GM12864 (cell line): ENCODE measurements at regions not wholly inside any gene's neighbourhood (a gene's known extent, or its start where the extent isn't known, plus 50 kb on each side); places are given as distances from the start of the nearest gene placed in this dataset.

ENCODE experiments used
- DNase-seq: peaks from one replicate; pipeline ENCODE4 v3.0.0-alpha.2; 2011; ENCODE audit warnings: low read depth
- H3K4me3 ChIP-seq: 2 replicates; pipeline ENCODE4 v1.5.1; 2011; ENCODE audit warnings: mild to moderate bottlenecking, low read depth, low read length, control low read depth
- TF ChIP-seq, protein P1 (sequence below): IDR thresholded peaks from 2 replicates; pipeline ENCODE4 v1.5.1; 2011; ENCODE audit warnings: low read depth, mild to moderate bottlenecking, moderate library complexity, low read length, control low read depth, inconsistent platforms; ENCODE audit errors: missing control alignments

DNA sequence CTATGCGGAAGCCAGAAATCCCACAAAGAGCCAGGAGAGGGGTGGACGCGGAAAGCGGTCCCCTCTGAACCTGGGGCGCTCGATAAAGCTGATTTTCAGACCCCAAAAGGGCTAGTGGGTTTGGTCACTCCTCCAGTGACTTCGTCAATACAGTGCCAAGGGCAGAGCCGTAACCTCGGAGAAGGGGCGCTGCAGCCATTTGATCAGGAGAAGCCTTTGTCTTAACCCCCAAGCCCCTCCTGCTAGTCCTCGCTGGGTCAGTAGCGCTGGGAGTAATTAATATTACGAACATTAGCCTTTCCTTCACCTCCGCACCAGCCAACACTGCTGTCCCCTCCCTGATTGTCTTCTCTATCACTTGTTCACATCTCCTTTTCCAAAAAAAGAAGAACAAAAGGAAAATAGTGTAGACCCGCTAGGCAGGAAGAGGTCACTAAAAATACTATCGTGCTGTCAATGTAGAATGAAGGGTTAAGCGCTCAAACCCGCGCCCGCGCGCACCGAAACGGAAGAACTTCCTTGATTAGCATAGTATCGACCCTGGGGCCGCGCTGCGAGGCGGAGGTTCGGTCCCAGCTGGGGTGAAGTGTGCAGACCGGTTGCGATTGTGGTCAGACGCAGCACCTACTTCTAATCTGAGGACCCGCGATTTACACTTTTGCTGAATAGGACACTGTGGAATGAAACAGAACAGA, 63.2 kb upstream of the MAPRE2 start:
- TF ChIP-seq, protein P1, sequence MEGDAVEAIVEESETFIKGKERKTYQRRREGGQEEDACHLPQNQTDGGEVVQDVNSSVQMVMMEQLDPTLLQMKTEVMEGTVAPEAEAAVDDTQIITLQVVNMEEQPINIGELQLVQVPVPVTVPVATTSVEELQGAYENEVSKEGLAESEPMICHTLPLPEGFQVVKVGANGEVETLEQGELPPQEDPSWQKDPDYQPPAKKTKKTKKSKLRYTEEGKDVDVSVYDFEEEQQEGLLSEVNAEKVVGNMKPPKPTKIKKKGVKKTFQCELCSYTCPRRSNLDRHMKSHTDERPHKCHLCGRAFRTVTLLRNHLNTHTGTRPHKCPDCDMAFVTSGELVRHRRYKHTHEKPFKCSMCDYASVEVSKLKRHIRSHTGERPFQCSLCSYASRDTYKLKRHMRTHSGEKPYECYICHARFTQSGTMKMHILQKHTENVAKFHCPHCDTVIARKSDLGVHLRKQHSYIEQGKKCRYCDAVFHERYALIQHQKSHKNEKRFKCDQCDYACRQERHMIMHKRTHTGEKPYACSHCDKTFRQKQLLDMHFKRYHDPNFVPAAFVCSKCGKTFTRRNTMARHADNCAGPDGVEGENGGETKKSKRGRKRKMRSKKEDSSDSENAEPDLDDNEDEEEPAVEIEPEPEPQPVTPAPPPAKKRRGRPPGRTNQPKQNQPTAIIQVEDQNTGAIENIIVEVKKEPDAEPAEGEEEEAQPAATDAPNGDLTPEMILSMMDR: no peak
- peak overlapping the region; percentile 64 for H3K4me3 ChIP-seq
- DNase-seq: no peak

DNA sequence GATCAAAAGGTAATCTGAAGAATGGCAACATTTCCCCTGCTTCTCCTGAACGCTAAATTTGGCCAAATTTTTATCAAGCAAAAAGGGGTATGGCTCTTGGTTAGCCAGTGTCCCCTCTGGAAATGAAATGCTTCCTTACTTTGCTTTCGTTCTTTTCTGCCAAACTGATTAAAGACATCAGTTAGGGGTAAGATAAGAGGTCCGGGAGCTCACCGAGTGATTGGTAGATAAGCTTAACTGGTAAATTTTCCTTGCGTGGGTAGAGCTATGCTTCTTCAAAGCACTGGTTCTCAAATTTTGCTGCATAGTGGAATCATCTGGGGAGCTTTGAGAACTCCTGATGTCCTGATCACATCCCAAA, 62.7 kb upstream of the MAPRE2 start:
- DNase-seq: no peak
- TF ChIP-seq, protein P1: no peak
- peak overlapping the region; percentile 64; the same call in 1 of the 2 replicates for H3K4me3 ChIP-seq

DNA sequence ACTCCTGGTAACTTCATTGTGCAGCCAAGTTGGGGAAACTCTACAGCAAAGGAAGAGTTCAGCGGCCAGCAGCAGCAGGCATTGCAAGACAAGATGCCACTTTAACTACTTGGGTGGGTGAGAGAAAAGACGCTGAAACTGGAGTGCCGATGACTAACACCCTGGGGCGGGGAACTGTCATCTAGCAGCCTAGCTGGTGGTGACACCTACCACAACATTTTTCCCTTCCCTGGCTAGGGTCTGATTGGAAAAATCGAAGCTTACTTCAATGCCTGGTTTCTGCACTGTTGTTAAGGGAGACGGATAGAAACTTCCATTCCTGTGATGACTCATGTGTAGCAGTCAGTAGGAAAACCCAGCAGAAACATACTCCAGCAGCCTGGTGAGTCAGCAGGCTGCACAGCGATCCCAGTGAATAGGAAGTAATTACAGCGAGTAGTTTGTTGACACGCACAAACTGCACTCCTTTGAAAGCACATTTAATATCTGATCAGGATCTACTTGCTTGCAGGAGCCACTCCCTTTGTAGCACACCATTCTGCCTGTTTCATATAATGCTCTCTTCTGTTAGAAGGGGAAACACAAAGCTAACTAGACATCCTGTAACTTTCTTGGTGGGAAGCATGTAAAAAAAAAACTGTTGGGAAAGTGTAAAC, 62.1 kb upstream of the MAPRE2 start:
- no peak for DNase-seq
- H3K4me3 ChIP-seq: no peak overlapping the region
- TF ChIP-seq, protein P1: no peak

DNA sequence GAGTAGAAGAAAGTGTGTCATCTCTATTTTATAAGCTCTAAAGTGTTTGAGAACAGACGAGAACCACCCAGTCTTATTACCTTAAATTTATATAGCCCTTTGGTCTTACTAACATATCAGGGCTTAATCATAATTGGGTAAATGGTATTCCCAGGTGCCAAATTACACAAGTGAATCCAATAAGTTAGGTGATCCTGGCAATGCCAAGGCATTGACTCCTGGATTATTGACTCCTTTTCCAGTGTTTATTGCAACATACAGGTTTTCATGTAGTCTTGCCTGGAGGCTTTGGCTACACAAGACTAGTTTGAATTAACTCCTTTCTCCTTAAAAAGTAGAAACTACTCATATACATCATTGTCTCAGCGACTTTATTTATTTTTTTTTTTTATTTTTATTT, 59.7 kb upstream of the MAPRE2 start:
- TF ChIP-seq, protein P1: no peak
- no peak for DNase-seq
- no peak overlapping the region for H3K4me3 ChIP-seq

DNA sequence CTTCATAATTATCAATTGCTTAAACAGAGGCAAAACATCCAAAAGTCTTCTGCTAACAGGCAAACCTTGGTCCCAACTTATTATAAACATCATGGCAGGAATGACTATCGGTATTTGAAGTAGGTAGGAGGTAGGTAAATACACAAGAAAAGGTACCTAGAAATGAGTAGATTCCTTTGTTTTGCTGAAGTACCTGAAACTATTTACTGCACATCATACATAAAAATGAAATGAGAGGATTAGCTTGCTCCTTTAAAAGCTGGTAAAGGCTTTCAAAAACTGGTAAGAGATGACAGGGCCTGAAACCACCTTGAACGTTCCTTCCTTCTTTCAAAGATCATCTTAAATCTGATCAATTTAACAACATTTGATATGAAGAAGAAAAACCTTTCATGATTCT, 55.2 kb upstream of the MAPRE2 start:
- H3K4me3 ChIP-seq: no peak overlapping the region
- DNase-seq: no peak
- TF ChIP-seq, protein P1: no peak

DNA sequence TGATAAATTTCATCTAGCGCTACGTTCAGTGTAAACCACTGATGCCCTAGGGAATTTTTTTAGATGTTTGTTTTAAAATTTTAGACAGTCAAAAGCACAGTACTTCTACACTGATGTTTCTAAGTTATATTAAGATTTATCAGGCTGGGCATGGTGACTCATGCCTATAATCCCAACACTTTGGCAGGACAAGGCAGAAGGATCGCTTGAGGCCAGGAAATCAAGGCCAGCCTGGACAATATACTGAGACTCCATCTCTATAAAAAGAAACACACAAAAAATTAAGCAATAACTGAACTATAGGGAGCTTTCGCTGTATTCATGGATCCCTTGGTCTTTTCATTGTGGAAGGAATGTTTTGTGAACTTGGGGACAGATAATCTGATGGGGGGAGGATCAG, 50.6 kb upstream of the MAPRE2 start:
- no peak for DNase-seq
- no peak overlapping the region for H3K4me3 ChIP-seq
- TF ChIP-seq, protein P1: no peak

DNA sequence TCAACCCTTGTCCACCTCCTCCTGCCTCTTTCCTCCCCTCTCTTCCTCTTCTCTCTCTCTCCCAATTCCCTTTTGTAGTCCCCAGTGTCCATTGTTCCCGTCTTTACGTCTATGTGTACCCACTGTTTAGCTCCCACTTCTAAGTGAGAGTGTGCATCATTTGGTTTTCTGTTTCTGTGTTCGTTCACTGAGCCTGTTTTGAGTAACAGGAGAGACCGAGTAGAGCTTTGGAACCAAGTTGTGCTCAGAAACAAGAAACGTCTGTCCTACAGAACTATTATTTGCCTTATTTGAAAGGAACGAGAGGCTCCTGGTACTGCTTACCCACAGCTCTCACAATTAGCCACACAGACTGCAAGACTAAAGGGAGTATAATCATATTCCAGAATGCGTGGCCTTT, 50.1 kb upstream of the MAPRE2 start:
- H3K4me3 ChIP-seq: no peak overlapping the region
- no peak for DNase-seq
- TF ChIP-seq, protein P1: no peak
